Naive thymus-derived CD4-positive, alpha-beta T cell (primary cell): ENCODE measurements at regions not wholly inside any gene's neighbourhood (a gene's known extent, or its start where the extent isn't known, plus 50 kb on each side); places are given as distances from the start of the nearest gene placed in this dataset.
"Not testable (repeated sequence)": the region's sequence is repeated elsewhere in the genome, so short reads cannot be mapped to it uniquely, and the experiment has no call there.

Experiments
- ATAC-seq: fragments of 150-1000 bp; cut with Tn5 transposase; 2 replicates; pipeline ENCODE4 v1.10.0; 2021; ENCODE audit warnings: mild to moderate bottlenecking, moderate library complexity
- CTCF ChIA-PET: fragments of 350-600 bp; sonication (Branson Sonifier 250); formaldehyde crosslinking; loops from one replicate; lab custom pipeline; 2021; ENCODE audit warnings: antibody characterized with exemption; lab: Charles Lee
- POLR2A ChIA-PET: fragments of 350-600 bp; sonication (Branson Sonifier 250); formaldehyde crosslinking; loops from one replicate; lab custom pipeline; 2021; ENCODE audit warnings: antibody characterized with exemption, inconsistent platforms; lab: Charles Lee
- DNase-seq, 9 donors: peaks; one replicate each; pipeline versions ENCODE4 v3.0.0 to v3.0.0-alpha.2; 2020 to 2022; ENCODE audit warnings: mixed read lengths in 1 of 9
- H3K27ac ChIP-seq: one replicate; pipeline ENCODE4 v1.7.0; 2013; ENCODE audit warnings: mild to moderate bottlenecking, low read depth, low read length, moderate library complexity
- H3K27me3 ChIP-seq, 2 donors: one replicate each; pipeline ENCODE4 v1.7.0; 2013; ENCODE audit warnings: low read length in 2 of 2, mild to moderate bottlenecking in 2 of 2, moderate library complexity in 2 of 2; ENCODE audit not compliant: control insufficient read depth in 2 of 2, insufficient read depth in 2 of 2
- H3K36me3 ChIP-seq, 3 experiments: 1 replicate in 2 of 3; 2 replicates in 1 of 3; pipeline ENCODE4 v1.7.0; 2013; ENCODE audit warnings: low read length in 3 of 3, mild to moderate bottlenecking in 3 of 3, moderate library complexity in 1 of 3; ENCODE audit not compliant: insufficient read depth in 3 of 3, control insufficient read depth in 2 of 3
- H3K4me1 ChIP-seq, 2 donors: one replicate each; pipeline ENCODE4 v1.7.0; 2013; ENCODE audit warnings: low read length in 2 of 2, mild to moderate bottlenecking in 2 of 2, moderate library complexity in 1 of 2; ENCODE audit not compliant: control insufficient read depth in 2 of 2, insufficient read depth in 2 of 2
- H3K4me3 ChIP-seq: 2 replicates; pipeline ENCODE4 v1.7.0; 2013; ENCODE audit warnings: mild to moderate bottlenecking, low read length
- H3K9me3 ChIP-seq, 3 experiments: 1 replicate in 2 of 3; 2 replicates in 1 of 3; pipeline ENCODE4 v1.7.0; 2013; ENCODE audit warnings: low read length in 3 of 3; ENCODE audit not compliant: control insufficient read depth in 2 of 3
- H3K27ac Mint-ChIP-seq, 9 donors: one replicate each; pipeline ENCODE4 v1.8.0; 2020 to 2022; ENCODE audit warnings: mixed read lengths in 9 of 9, mild to moderate bottlenecking in 8 of 9, moderate library complexity in 5 of 9, inconsistent platforms in 2 of 9
- H3K27me3 Mint-ChIP-seq, 5 donors: one replicate each; pipeline ENCODE4 v1.8.0; 2021 to 2022; ENCODE audit warnings: mixed read lengths in 5 of 5, mild to moderate bottlenecking in 1 of 5
- H3K36me3 Mint-ChIP-seq, 5 donors: one replicate each; pipeline ENCODE4 v1.8.0; 2020 to 2022; ENCODE audit warnings: mixed read lengths in 5 of 5, mild to moderate bottlenecking in 3 of 5, inconsistent platforms in 1 of 5
- H3K4me1 Mint-ChIP-seq, 7 donors: one replicate each; pipeline ENCODE4 v1.8.0; 2020 to 2022; ENCODE audit warnings: mixed read lengths in 7 of 7, mild to moderate bottlenecking in 3 of 7, inconsistent platforms in 1 of 7
- H3K4me3 Mint-ChIP-seq, 10 donors: one replicate each; pipeline ENCODE4 v1.8.0; 2020 to 2022; ENCODE audit warnings: mild to moderate bottlenecking in 10 of 10, mixed read lengths in 10 of 10, moderate library complexity in 6 of 10, inconsistent platforms in 2 of 10
- H3K9me3 Mint-ChIP-seq, 11 donors: one replicate each; pipeline ENCODE4 v1.8.0; 2020 to 2022; ENCODE audit warnings: mixed read lengths in 11 of 11, mild to moderate bottlenecking in 4 of 11, inconsistent platforms in 1 of 11, moderate library complexity in 1 of 11
- intact Hi-C, 2 donors: fragments of 100-400 bp; cut with micrococcal nuclease; formaldehyde crosslinking; loops; one replicate each; pipeline ENCODE4 v1.15.1; 2023

- POLR2A ChIA-PET: no interaction called here
- no peak for DNase-seq
- CTCF ChIA-PET: no interaction called here
- H3K4me1 ChIP-seq: no peaks in the 10 kb centered on the region
- H3K36me3 ChIP-seq: no peaks in the 10 kb centered on the region
- ATAC-seq: no peak
- no peak overlapping the region for H3K4me3 Mint-ChIP-seq
- intact Hi-C loops: no loop called here
- H3K27me3 ChIP-seq: no peaks in the 10 kb centered on the region
- no peak overlapping the region for H3K4me3 ChIP-seq
- H3K27ac ChIP-seq: no peak overlapping the region
- peaks cover 6 to 19% (median 16%) of the 10 kb centered on the region in 5 donors for H3K27me3 Mint-ChIP-seq
- H3K4me1 Mint-ChIP-seq: no peaks in the 10 kb centered on the region
- no peak overlapping the region for H3K27ac Mint-ChIP-seq
- H3K9me3 ChIP-seq: no peaks in the 10 kb centered on the region
- H3K9me3 Mint-ChIP-seq: no peaks in the 10 kb centered on the region
- H3K36me3 Mint-ChIP-seq: no peaks in the 10 kb centered on the region
These were observed 63.8 kb downstream of the SOWAHC start for GRCh38 chr2:109677835-109678580.

DNA sequence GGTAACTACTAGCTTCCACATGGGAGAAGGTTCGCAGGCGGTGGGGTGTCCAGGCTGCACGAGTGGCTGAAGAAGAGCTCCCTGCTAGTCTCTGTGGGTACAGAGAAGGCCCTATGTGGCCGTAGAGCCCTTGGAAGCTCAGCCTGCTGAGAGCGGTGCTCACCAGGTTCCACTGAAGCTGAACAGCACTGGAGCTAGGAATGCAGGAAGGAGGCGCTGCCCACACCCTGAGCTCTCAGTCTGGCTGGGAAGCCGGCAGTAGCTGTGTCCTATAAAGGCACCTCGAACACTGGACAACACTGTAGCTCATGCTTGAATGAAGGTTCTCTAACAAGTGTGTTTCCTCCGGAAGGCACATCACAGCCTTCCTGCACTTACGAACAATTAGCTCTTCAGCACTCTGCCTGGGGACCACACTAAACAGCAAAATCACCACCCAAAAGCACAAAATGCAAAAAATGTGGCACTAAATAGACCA is 64.6 kb downstream of the SOWAHC start:
- H3K4me3 Mint-ChIP-seq, DNase-seq, H3K9me3 ChIP-seq, H3K36me3 ChIP-seq, CTCF ChIA-PET, H3K4me1 Mint-ChIP-seq, H3K27me3 ChIP-seq, POLR2A ChIA-PET, H3K27ac Mint-ChIP-seq, H3K36me3 Mint-ChIP-seq, H3K4me1 ChIP-seq, H3K4me3 ChIP-seq, ATAC-seq, intact Hi-C loops, H3K27ac ChIP-seq, H3K9me3 Mint-ChIP-seq: not testable (repeated sequence)
- peaks cover 5 to 18% (median 11%) of the 10 kb centered on the region in 5 donors for H3K27me3 Mint-ChIP-seq

DNA sequence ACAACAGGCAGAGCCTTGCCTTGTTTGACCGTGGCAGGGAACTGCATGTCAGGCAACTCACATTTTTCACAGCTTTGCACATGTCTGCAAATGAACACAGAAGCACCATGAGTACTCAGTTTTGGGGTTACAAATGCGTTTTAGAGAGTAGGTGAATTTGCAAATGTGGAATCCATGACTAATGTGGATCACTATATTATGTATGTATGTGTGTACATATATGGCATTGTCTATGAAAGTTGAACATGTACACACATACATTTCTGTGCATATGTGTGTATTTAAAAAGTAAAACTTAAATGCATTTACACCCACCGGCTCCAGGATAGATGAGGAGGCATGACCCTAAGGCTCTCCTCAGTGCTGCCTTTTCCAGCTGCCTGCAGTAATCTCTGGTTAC is 65.1 kb downstream of the SOWAHC start:
- ATAC-seq: no peak
- no peak for DNase-seq
- Mint-ChIP-seq H3K4me1 (no peaks in the 10 kb centered on the region), H3K9me3 (no peaks in the 10 kb centered on the region), H3K4me3 (no peak overlapping the region), H3K36me3 (no peaks in the 10 kb centered on the region), H3K27ac (no peak overlapping the region), H3K27me3 (peaks cover 5 to 16% (median 7%) of the 10 kb centered on the region in 5 donors)
- H3K4me1 ChIP-seq: no peaks in the 10 kb centered on the region
- H3K27ac ChIP-seq: no peak overlapping the region
- H3K4me3 ChIP-seq: no peak overlapping the region
- no peaks in the 10 kb centered on the region for H3K27me3 ChIP-seq
- intact Hi-C loops: no loop called here
- POLR2A ChIA-PET: no interaction called here
- no peaks in the 10 kb centered on the region for H3K9me3 ChIP-seq
- no peaks in the 10 kb centered on the region for H3K36me3 ChIP-seq
- CTCF ChIA-PET: no interaction called here

GRCh38 chr2:109679626-109680025 is 65.5 kb downstream of the SOWAHC start:
- Mint-ChIP-seq H3K4me3 (no peak overlapping the region), H3K27ac (no peak overlapping the region), H3K36me3 (no peaks in the 10 kb centered on the region), H3K4me1 (no peaks in the 10 kb centered on the region), H3K9me3 (no peaks in the 10 kb centered on the region), H3K27me3 (peaks cover 5 to 16% (median 6%) of the 10 kb centered on the region in 5 donors)
- intact Hi-C loops: no loop called here
- Histone ChIP-seq H3K36me3 (no peaks in the 10 kb centered on the region), H3K9me3 (no peaks in the 10 kb centered on the region), H3K27ac (no peak overlapping the region), H3K27me3 (no peaks in the 10 kb centered on the region), H3K4me3 (no peak overlapping the region), H3K4me1 (no peaks in the 10 kb centered on the region)
- CTCF ChIA-PET: no interaction called here
- POLR2A ChIA-PET: no interaction called here
- no peak for ATAC-seq
- DNase-seq: no peak

- Mint-ChIP-seq H3K36me3 (no peaks in the 10 kb centered on the region), H3K27me3 (peaks cover 3 to 24% (median 9%) of the 10 kb centered on the region in 5 donors), H3K4me1 (no peaks in the 10 kb centered on the region), H3K9me3 (no peaks in the 10 kb centered on the region), H3K4me3 (no peak overlapping the region), H3K27ac (no peak overlapping the region)
- Histone ChIP-seq H3K4me1 (no peaks in the 10 kb centered on the region), H3K36me3 (no peaks in the 10 kb centered on the region), H3K4me3 (no peak overlapping the region), H3K27me3 (no peaks in the 10 kb centered on the region), H3K27ac (no peak overlapping the region), H3K9me3 (no peaks in the 10 kb centered on the region)
- POLR2A ChIA-PET: no interaction called here
- intact Hi-C loops: no loop called here
- ATAC-seq (no peak), DNase-seq (no peak)
- CTCF ChIA-PET: no interaction called here
These were observed 66.5 kb downstream of the SOWAHC start for GRCh38 chr2:109680523-109681297.

DNA sequence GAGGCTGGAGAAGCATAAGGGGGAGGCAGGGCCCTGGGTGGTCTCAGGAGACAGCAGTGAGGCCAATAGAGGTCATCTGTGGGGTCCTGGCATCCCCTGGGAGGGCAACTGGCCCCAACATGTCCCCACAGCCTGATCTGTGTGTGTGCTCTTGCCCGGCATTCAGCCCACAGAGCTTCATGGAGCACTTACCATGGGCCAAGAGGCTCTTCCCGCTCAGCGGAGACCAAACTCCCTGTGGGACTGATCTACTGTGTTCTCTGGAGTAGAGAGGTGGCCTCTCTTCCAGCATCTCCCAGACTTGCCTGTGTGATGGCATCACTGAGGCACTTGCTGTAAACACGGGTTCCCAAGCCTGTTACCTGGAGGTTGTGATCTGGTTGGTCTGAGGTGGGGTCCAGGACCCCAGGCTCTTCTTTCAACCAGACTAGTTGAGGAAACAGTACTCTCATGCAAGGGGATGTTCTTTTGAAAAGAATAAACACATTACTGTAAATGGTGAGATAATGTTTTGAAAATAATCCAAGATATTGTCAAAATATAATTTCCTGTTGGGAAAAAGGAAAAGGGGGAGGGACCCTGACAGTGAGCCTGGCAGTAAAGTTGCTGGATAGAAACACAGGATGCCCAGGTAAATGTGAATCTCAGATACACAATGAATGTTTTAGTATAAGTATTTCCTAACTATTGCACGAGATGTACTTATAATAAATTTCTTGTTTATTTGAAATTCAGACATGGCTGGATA is 67.6 kb downstream of the SOWAHC start:
- H3K36me3 ChIP-seq: no peaks in the 10 kb centered on the region
- H3K27ac Mint-ChIP-seq: no peak overlapping the region
- ChIA-PET CTCF (no interaction called here), POLR2A (no interaction called here)
- no peaks in the 10 kb centered on the region for H3K36me3 Mint-ChIP-seq
- no peaks in the 10 kb centered on the region for H3K4me1 ChIP-seq
- H3K27me3 Mint-ChIP-seq: peaks cover 3 to 25% (median 9%) of the 10 kb centered on the region in 5 donors
- H3K9me3 Mint-ChIP-seq: peaks cover 0 to 1% (median 0%) of the 10 kb centered on the region in 11 donors
- ATAC-seq: no peak
- H3K9me3 ChIP-seq: no peaks in the 10 kb centered on the region
- H3K27me3 ChIP-seq: no peaks in the 10 kb centered on the region
- H3K4me3 Mint-ChIP-seq: no peak overlapping the region
- DNase-seq: no peak
- H3K27ac ChIP-seq: no peak overlapping the region
- intact Hi-C loops: no loop called here
- H3K4me1 Mint-ChIP-seq: no peaks in the 10 kb centered on the region
- H3K4me3 ChIP-seq: no peak overlapping the region
